HepG2 (cell line): ENCODE measurements at regions not wholly inside any gene's neighbourhood (a gene's known extent, or its start where the extent isn't known, plus 50 kb on each side); places are given as distances from the start of the nearest gene placed in this dataset.

ENCODE experiments used
- ATAC-seq: fragments of 200-7000 bp; cut with Tn5 transposase; 3 replicates; pipeline ENCODE4 v1.9.1; 2020; ENCODE audit warnings: mild to moderate bottlenecking, moderate library complexity
- BruUV-seq: library from RNA; stranded (reverse); fragments of 400-500 nt; replicated peaks from 2 replicates; lab custom pipeline; 2021; lab: Mats Ljungman, UMichigan
- CTCF ChIA-PET: fragments of 300-600 bp; formaldehyde crosslinking; extraction: SDS; loops from one replicate; lab custom pipeline; 2021; ENCODE audit warnings: low total read pairs, inconsistent platforms, low intra/inter-chr PET ratio; lab: Yijun Ruan, JAX
- POLR2A ChIA-PET: fragments of 350-600 bp; sonication (Branson Sonifier 250); formaldehyde crosslinking; loops from one replicate; lab custom pipeline; 2020; ENCODE audit warnings: antibody characterized with exemption, inconsistent platforms; lab: Yijun Ruan, JAX
- DNase-seq: peaks from one replicate; pipeline ENCODE4 v3.0.0-alpha.2; 2015; ENCODE audit warnings: low spot score
- FAIRE-seq: peaks from 3 replicates; lab custom pipeline; 2011; peaks lifted over from hg19 to GRCh38; lab: Jason Lieb, UNC
- H2AFZ ChIP-seq: one replicate; pipeline ENCODE4 v1.6.1; 2011; ENCODE audit warnings: low read length, inconsistent platforms
- H3K27ac ChIP-seq: fragments of 300-600 bp; 3 replicates; pipeline ENCODE4 v1.8.0; 2011; ENCODE audit warnings: mixed run types, mild to moderate bottlenecking, mixed read lengths, low read length, inconsistent platforms; ENCODE audit not compliant: insufficient read depth; ENCODE audit errors: extremely low read length
- H3K27me3 ChIP-seq, 2 experiments: fragments of 200-600 bp in 1 of 2; 2 replicates in 1 of 2; 3 replicates in 1 of 2; pipeline versions ENCODE4 v1.6.0 to v1.8.0; 2011; ENCODE audit warnings: low read length in 2 of 2, mild to moderate bottlenecking in 2 of 2, moderate library complexity in 2 of 2, inconsistent platforms in 1 of 2; ENCODE audit not compliant: insufficient read depth in 2 of 2, control insufficient read depth in 1 of 2
- H3K36me3 ChIP-seq, 2 experiments: fragments of 200-600 bp in 1 of 2; replicated peaks in 1 of 2; 2 replicates in 1 of 2; 3 replicates in 1 of 2; pipeline versions ENCODE4 v1.5.1 to v1.8.0; 2011; ENCODE audit warnings: low read length in 2 of 2, inconsistent platforms in 1 of 2; ENCODE audit not compliant: insufficient read depth in 2 of 2, control insufficient read depth in 1 of 2
- H3K4me1 ChIP-seq: 2 replicates; pipeline ENCODE4 v1.5.1; 2012; ENCODE audit warnings: low read length, inconsistent platforms; ENCODE audit not compliant: insufficient read depth
- H3K4me2 ChIP-seq: 2 replicates; pipeline ENCODE4 v1.6.0; 2011; ENCODE audit warnings: low read depth, low read length, inconsistent platforms
- H3K4me3 ChIP-seq, 3 experiments: fragments of 200-600 bp in 1 of 3; sonication (generic), shearing (Covaris generic) in 1 of 3; replicated peaks in 1 of 3; 2 replicates each; pipeline ENCODE4 v1.5.1; 2011 to 2016; ENCODE audit warnings: low read length in 3 of 3, inconsistent platforms in 2 of 3, low read depth in 2 of 3, mild to moderate bottlenecking in 2 of 3, control low read depth in 1 of 3, mixed read lengths in 1 of 3; ENCODE audit not compliant: insufficient read depth in 1 of 3
- H3K79me2 ChIP-seq: one replicate; pipeline ENCODE4 v1.6.1; 2011; ENCODE audit warnings: low read length, inconsistent platforms; ENCODE audit not compliant: insufficient read depth
- H3K9ac ChIP-seq: 2 replicates; pipeline ENCODE4 v1.6.0; 2011; ENCODE audit warnings: mild to moderate bottlenecking, low read depth, low read length, inconsistent platforms; ENCODE audit not compliant: insufficient read depth
- H3K9me3 ChIP-seq: 2 replicates; pipeline ENCODE4 v1.5.1; 2012; ENCODE audit warnings: mild to moderate bottlenecking, low read length
- H4K20me1 ChIP-seq: 2 replicates; pipeline ENCODE4 v1.6.0; 2011; ENCODE audit warnings: inconsistent platforms, mild to moderate bottlenecking, low read length, moderate library complexity; ENCODE audit not compliant: insufficient read depth
- HOXA5 ChIP-seq: sonication (generic); formaldehyde crosslinking; IDR thresholded peaks from 2 replicates; pipeline ENCODE4 v1.4.0; 2020; ENCODE audit warnings: missing genetic modification reagents
- NCOA2 ChIP-seq: sonication (generic); formaldehyde crosslinking; IDR thresholded peaks from 2 replicates; pipeline ENCODE4 v1.8.0; 2022; ENCODE audit warnings: inconsistent platforms
- RNF2 ChIP-seq: fragments of 450-650 bp; conservative IDR thresholded peaks from 2 replicates; pipeline ENCODE4 v1.6.1; 2016; ENCODE audit warnings: low read depth
- SETDB1 ChIP-seq: sonication (generic); formaldehyde crosslinking; IDR thresholded peaks from 2 replicates; pipeline ENCODE4 v1.5.1; 2020; ENCODE audit warnings: missing genetic modification reagents, mild to moderate bottlenecking, borderline replicate concordance
- STAG1 ChIP-seq: sonication (generic); formaldehyde crosslinking; IDR thresholded peaks from 2 replicates; pipeline ENCODE4 v1.4.0; 2020; ENCODE audit warnings: missing genetic modification reagents
- ZMYM2 ChIP-seq: sonication (generic); formaldehyde crosslinking; IDR thresholded peaks from 2 replicates; pipeline ENCODE4 v1.8.0; 2022; ENCODE audit warnings: mild to moderate bottlenecking, missing genetic modification reagents
- ZNF124 ChIP-seq: sonication (generic); formaldehyde crosslinking; IDR thresholded peaks from 2 replicates; pipeline ENCODE4 v1.4.0; 2020; ENCODE audit warnings: missing genetic modification reagents
- ZNF460 ChIP-seq: sonication (generic); formaldehyde crosslinking; IDR thresholded peaks from 2 replicates; pipeline ENCODE4 v1.5.1; 2020; ENCODE audit warnings: missing genetic modification reagents, mild to moderate bottlenecking, borderline replicate concordance
- WGBS: methylation state at CpG from one replicate; pipeline ENCODE4 v1.1.6; 2017; ENCODE audit warnings: low lambda C conversion rate; 5-methylcytosine and 5-hydroxymethylcytosine counted together
- in situ Hi-C: cut with HindIII; loops from 2 replicates; pipeline ENCODE4 v1.10.0; 2017; ENCODE audit warnings: low pct_unique_long_range_greater_than_20kb; ENCODE audit not compliant: extremely low pct_ligation_motif_present
- intact Hi-C: fragments of 100-400 bp; cut with micrococcal nuclease; formaldehyde crosslinking; loops from one replicate; pipeline ENCODE4 v1.10.0; 2022; ENCODE audit not compliant: unreplicated experiment
- TF ChIP-seq, protein P1 (sequence below), 2 experiments: sonication (generic) in 1 of 2; formaldehyde crosslinking in 1 of 2; IDR thresholded peaks; 2 replicates each; pipeline versions ENCODE4 v1.4.0 to v1.6.1; 2016 to 2020; ENCODE audit warnings: borderline replicate concordance in 1 of 2, low read depth in 1 of 2, mild to moderate bottlenecking in 1 of 2, missing genetic modification reagents in 1 of 2
- TF ChIP-seq, protein P2 (sequence below): sonication (generic); formaldehyde crosslinking; conservative IDR thresholded peaks from 2 replicates; pipeline ENCODE4 v1.4.0; 2020; ENCODE audit warnings: missing genetic modification reagents
- TF ChIP-seq, protein P3 (sequence below): sonication (generic); formaldehyde crosslinking; IDR thresholded peaks from one replicate; pipeline ENCODE4 v1.5.1; 2020; ENCODE audit warnings: mild to moderate bottlenecking, missing genetic modification reagents; ENCODE audit errors: not compliant biosample characterization

DNA sequence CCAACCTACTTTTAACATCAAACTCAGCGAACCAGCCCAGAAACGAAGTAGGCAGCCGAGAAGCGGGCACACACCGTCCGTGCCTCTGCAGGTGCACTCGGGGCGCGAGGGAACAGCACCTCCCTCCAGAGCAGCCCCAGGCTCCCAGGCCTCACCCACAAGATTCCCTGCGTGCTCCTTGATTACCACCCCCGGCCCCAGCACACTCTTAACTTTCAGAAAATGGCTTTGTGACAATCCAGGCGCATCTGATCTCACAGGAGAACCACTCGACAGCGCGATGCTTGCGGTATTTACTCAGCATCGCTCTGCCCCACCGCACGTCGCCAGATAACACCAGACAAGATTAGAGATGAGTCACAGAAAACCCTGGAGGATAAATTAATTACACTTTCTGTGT lies 134.9 kb upstream of the SPACA7 start (continued):
- TF ChIP-seq, protein P1, sequence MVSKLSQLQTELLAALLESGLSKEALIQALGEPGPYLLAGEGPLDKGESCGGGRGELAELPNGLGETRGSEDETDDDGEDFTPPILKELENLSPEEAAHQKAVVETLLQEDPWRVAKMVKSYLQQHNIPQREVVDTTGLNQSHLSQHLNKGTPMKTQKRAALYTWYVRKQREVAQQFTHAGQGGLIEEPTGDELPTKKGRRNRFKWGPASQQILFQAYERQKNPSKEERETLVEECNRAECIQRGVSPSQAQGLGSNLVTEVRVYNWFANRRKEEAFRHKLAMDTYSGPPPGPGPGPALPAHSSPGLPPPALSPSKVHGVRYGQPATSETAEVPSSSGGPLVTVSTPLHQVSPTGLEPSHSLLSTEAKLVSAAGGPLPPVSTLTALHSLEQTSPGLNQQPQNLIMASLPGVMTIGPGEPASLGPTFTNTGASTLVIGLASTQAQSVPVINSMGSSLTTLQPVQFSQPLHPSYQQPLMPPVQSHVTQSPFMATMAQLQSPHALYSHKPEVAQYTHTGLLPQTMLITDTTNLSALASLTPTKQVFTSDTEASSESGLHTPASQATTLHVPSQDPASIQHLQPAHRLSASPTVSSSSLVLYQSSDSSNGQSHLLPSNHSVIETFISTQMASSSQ (IDR thresholded peaks at IDR 0.05; ENCODE audit: low read depth): no peak
- TF ChIP-seq, protein P1 (CRISPR knock-in tag; IDR thresholded peaks at IDR 0.05; ENCODE audit: borderline replicate concordance): no peak
- TF ChIP-seq, protein P2, sequence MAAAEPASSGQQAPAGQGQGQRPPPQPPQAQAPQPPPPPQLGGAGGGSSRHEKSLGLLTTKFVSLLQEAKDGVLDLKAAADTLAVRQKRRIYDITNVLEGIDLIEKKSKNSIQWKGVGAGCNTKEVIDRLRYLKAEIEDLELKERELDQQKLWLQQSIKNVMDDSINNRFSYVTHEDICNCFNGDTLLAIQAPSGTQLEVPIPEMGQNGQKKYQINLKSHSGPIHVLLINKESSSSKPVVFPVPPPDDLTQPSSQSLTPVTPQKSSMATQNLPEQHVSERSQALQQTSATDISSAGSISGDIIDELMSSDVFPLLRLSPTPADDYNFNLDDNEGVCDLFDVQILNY: no peak
- no peak for TF ChIP-seq HOXA5 (CRISPR knock-in tag)
- TF ChIP-seq ZNF460 (CRISPR knock-in tag): no peak
- TF ChIP-seq SETDB1 (CRISPR knock-in tag): no peak
- no peak for TF ChIP-seq RNF2
- no peak for TF ChIP-seq STAG1 (CRISPR knock-in tag)
- TF ChIP-seq NCOA2 (CRISPR knock-in tag): no peak

DNA sequence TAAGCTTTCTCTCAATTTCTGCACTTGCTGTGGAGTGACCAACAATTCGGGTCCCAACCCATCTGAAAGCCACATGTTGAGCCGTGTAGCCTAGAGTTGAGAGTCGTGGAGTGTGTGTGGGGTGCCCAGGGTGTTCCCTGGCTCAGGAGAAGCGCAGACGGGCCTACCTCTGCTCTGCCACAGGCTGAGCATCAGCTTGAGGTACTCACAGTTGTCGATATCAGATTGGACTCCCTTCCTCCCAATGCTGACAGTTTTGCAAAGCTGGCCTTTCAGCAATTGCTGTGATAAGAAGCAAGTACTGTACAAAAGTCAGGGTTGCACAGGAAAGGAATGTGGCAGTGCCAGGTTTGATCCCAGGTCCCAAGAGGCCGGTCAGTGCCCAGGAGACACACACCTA lies 133.4 kb upstream of the SPACA7 start:
- no peak overlapping the region for H3K4me3 ChIP-seq
- no TSS peak for BruUV-seq
- DNase-seq (no peak), ATAC-seq (no peak), FAIRE-seq (no peak)
- no peak overlapping the region for H3K4me2 ChIP-seq
- H2AFZ ChIP-seq: no peak overlapping the region
- no peak overlapping the region for H3K9ac ChIP-seq
- no peaks in the 10 kb centered on the region for H3K36me3 ChIP-seq
- in situ Hi-C loops: no loop called here
- H4K20me1 ChIP-seq: no peaks in the 10 kb centered on the region
- H3K4me1 ChIP-seq: no peaks in the 10 kb centered on the region
- H3K79me2 ChIP-seq: no peaks in the 10 kb centered on the region
- ChIA-PET POLR2A (no interaction called here), CTCF (no interaction called here)
- no peaks in the 10 kb centered on the region for H3K9me3 ChIP-seq
- H3K27me3 ChIP-seq: peaks cover 1 to 35% of the 10 kb centered on the region in 2 experiments; a peak in 2 of 5 replicates
- intact Hi-C loops: no loop called here
- WGBS: 2% methylated on average over 6 of the region's 7 CpGs
- H3K27ac ChIP-seq: no peak overlapping the region
- TF ChIP-seq ZNF124 (CRISPR knock-in tag) (no peak), ZMYM2 (no peak)
- TF ChIP-seq, protein P3, sequence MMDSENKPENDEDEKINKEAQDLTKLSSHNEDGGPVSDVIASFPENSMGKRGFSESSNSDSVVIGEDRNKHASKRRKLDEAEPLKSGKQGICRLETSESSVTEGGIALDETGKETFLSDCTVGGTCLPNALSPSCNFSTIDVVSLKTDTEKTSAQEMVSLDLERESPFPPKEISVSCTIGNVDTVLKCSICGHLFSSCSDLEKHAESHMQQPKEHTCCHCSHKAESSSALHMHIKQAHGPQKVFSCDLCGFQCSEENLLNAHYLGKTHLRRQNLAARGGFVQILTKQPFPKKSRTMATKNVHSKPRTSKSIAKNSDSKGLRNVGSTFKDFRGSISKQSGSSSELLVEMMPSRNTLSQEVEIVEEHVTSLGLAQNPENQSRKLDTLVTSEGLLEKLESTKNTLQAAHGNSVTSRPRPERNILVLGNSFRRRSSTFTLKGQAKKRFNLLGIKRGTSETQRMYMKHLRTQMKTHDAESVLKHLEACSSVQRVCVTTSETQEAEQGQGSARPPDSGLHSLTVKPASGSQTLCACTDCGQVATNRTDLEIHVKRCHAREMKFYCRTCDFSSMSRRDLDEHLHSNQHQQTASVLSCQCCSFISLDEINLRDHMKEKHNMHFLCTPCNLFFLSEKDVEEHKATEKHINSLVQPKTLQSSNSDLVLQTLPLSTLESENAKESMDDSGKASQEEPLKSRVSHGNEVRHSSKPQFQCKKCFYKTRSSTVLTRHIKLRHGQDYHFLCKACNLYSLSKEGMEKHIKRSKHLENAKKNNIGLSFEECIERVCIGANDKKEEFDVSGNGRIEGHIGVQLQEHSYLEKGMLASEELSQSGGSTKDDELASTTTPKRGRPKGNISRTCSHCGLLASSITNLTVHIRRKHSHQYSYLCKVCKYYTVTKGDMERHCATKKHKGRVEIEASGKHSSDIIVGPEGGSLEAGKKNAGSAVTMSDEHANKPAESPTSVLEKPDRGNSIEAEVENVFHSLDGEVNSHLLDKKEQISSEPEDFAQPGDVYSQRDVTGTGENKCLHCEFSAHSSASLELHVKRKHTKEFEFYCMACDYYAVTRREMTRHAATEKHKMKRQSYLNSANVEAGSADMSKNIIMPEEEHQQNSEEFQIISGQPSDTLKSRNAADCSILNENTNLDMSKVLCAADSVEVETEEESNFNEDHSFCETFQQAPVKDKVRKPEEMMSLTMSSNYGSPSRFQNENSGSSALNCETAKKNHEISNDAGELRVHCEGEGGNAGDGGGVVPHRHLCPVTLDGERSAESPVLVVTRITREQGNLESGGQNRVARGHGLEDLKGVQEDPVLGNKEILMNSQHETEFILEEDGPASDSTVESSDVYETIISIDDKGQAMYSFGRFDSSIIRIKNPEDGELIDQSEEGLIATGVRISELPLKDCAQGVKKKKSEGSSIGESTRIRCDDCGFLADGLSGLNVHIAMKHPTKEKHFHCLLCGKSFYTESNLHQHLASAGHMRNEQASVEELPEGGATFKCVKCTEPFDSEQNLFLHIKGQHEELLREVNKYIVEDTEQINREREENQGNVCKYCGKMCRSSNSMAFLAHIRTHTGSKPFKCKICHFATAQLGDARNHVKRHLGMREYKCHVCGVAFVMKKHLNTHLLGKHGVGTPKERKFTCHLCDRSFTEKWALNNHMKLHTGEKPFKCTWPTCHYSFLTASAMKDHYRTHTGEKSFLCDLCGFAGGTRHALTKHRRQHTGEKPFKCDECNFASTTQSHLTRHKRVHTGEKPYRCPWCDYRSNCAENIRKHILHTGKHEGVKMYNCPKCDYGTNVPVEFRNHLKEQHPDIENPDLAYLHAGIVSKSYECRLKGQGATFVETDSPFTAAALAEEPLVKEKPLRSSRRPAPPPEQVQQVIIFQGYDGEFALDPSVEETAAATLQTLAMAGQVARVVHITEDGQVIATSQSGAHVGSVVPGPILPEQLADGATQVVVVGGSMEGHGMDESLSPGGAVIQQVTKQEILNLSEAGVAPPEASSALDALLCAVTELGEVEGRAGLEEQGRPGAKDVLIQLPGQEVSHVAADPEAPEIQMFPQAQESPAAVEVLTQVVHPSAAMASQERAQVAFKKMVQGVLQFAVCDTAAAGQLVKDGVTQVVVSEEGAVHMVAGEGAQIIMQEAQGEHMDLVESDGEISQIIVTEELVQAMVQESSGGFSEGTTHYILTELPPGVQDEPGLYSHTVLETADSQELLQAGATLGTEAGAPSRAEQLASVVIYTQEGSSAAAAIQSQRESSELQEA: no peak
